Dermis blood vessel endothelial cell (primary cell): ENCODE measurements at regions not wholly inside any gene's neighbourhood (a gene's known extent, or its start where the extent isn't known, plus 50 kb on each side); places are given as distances from the start of the nearest gene placed in this dataset.

ENCODE experiments used
- DNase-seq: peaks from one replicate; pipeline ENCODE4 v3.0.0; 2010

DNA sequence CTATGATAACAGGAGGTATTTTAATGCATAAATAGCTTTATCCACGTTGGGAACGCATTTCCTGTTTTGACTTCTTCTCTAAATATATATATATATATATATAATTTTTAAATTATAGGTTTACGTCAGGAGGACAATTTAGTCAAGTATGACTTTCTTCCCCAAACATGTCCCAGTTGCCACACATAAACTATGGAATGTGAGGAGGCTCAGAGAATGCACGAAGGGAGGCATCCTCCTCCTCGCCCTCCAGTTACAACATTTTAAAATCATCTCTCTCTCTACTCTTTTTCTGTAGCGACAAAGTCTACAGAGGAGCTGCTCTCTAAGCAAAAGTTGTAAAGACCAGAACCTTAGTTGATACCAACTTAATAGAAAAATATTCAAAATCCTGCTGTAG lies 106.9 kb upstream of the LYZL1 start:
- no peak for DNase-seq

DNA sequence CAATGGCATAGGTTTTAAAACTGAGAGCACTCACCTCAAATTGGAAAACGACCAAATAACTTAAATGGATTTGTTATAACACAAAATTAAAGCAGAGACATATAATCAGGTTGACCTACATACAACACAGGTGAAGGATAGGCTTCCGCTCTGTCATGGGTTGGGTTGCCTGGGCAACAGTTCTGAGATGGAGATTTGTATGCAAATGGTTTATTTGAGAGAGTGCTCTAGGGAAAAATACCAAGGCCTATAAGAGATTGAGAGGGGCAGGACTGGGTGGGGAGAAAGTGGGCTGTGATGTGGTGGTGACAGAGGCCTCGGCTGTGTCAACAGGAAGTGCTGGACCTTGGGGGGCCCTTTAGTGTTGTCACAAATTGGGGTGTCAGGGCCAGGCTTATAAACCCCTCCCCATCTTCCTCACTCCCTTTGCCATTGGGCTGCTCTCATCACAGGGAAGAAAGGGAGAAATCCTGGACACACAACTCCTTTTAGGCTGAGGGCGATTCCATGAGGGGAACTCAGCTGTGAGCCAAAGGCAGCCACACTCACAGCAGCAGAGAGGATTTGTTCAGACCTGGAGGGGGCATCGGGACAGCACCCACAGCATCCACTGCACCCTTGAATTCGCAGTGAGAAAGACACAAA lies 105.4 kb upstream of the LYZL1 start:
- DNase-seq, result no peak

DNA sequence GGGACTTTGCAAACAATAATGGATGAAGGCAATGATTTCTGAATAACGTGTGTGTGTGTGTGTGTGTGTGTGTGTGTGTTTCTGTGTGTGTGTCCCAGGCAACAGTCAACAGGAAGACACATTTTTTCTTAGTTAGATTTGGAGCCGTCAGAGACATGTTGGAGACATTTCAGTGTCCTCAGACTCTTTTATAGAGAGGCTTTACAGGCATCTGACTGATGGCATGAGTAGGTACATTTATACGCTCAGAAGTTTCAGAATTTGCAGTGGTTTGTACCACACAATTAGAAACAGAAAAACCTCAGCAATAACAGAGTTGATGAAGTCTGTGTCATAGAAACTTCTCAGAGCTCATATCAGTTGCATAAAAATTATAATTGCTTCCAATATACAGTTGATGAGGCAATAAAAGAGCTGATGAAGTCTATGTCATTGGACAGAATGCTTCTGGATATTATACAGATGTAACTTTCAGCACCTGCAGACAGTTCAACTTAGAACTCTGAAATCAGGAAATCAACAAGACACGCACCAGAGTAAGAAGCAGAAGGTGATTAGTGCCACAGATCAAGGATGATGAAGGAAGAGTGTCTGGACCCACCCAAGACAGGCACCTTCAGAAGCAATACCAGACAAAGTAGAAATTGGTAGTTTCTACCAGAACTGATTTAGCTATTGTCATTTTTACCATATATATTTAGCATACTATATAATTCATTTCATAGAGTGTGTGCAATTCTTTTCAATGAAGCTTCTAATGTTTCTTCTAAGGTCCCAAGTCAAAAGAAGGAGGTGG lies 104.5 kb upstream of the LYZL1 start:
- DNase-seq, result no peak

DNA sequence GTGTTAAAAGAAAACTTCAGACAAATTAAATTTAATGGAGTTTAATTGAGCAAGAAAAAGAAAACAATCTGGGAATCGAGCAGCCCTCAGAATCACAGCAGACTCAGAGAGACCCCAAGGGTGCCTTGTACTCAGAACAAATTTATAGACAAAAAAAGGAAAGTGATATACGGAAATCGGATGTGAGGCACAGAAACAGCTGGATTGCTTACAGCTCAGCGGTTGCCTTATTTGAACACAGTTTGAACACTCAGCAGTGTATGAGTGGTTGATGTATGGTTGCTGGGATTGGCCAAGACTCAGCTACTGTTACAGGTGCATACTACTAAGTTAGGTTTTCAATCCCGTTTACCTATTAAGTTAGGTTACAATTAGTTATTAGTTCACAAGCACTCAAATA lies 103.8 kb upstream of the LYZL1 start:
- DNase-seq, result no peak

DNA sequence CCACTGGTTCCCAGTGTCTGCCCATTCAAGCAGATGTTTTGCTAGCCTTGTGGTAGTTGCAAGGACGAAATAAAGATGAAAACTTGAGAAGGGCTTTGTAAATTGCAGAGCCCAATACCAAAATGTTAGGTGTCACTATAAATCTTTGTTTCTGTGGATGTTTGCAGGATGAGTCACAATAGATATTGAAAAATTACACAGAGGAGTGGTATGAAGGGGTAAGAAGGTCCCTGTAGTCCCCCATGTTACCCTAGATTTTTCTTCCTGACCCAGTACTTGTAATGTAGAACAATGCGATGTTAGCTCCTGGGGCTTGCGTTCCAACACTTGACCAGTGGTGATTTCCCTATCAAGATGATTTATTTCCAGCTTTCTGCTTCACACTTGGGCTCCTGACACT lies 102.6 kb upstream of the LYZL1 start:
- DNase-seq, result no peak

DNA sequence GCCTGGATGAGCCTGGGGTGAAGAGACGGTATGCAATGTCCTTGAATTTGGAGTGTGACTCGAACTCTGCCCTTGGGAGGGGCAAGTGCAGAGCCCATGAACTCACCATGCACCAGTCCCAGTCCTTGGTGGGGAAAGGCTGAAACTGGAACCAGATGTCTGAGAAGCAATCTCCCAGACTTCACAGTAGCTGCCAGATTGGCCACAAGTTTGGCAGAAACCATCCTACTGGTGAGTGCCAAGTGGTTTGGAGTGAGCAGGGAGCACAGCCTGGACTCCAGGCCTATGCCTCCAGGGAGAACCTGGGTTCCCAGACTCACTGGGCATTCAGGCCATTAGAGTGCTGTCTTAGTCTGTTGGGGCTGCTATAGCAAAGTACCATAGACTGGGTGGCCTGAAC lies 99.6 kb upstream of the LYZL1 start:
- DNase-seq, result no peak

DNA sequence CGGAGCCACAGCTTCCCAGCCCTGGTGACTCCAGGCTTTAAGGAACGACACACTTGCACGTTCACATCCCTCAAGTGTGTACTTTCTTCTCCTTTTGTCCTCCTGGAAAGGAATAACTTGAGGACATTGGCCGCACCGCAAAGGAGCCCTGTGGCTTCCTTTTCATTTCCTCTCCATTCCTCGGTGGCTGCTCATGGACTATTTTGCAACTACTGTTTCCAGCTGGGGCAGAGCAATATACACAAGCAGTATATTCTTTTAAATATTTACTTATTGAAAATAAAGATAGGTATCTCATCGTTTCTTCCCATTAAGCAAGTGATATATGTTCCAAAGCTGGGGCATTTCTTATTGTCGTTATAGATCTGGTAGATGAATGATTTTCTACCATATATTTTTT lies 97.2 kb upstream of the LYZL1 start:
- DNase-seq, result no peak

DNA sequence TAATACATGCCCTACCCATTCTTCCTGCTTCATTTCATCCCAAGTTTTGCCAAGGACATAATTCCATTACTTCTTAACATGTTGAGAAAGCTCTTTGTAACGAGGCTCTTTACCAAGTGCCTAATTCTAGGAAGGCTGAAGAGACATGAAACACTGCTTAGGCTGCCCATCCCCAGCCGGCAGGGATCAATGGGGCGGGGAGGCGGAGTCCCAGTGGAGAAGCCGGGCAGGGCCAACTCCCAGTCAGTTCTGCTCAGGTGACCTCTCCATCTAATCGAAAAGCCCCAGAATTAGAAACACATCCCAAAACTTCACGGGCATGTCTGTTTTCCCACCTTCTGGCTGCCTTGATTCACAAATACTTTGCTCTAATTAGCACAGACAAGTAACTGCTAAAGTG lies 89.5 kb upstream of the LYZL1 start:
- DNase-seq, result no peak

DNA sequence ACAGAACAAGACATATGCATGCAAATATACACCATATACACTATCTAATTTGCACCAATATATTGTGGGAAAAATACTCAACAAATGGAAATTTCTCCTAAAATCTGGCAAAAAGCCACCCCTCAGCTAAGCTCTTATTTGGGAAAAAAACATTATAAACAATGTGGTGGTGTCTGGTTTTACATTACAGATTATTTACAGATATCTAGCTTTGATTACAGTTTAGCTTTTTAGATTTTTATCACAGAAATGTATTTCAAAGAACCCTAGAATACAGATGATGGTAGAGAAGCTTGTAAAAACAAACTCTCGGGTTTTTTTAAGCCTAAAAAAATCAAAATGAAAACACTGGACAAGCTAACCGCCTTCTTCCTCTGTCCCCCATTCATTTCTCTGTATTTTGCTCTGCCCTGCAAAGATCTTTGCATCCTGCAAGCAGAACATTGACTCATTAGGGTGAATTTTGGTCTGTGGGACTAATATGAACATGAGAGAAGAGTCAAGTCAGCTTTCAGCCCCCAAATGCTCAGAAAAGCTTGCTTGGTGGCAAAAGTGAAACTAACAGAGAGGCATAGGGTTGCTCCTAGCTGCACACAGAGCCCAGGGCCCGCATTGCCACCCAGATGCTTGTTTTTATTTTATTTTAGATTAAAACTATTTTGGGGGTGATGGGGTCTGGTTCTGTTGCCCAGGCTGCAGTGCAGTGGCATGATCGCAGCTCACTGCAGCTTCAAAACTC lies 88.8 kb upstream of the LYZL1 start:
- no peak for DNase-seq

DNA sequence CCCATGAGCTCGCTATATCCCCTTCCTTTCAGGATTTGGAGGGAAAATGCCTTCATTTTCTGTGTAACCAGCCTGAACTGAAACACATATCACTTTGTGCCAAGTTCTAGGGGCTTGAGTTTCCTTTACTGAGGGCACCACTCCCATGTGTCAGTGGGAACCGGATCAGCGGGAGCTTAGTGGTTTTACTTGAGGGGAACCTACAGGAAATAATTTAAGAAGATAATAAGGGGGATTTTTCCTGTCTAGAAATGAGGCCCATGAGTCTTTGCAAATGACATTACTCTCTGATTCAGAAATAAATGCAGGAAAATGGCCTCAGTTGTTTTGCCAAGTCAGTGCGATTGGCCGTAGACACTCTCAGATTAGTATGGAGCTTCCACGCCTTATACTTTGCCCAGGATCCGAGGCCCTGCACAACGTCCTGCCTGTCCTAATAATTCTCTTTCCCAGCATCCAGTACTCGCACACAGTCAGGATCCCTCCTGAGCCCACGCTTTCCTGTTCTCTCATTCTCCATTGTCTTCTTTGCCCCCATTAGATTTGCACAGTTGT lies 86.4 kb upstream of the LYZL1 start:
- DNase-seq, result no peak

DNA sequence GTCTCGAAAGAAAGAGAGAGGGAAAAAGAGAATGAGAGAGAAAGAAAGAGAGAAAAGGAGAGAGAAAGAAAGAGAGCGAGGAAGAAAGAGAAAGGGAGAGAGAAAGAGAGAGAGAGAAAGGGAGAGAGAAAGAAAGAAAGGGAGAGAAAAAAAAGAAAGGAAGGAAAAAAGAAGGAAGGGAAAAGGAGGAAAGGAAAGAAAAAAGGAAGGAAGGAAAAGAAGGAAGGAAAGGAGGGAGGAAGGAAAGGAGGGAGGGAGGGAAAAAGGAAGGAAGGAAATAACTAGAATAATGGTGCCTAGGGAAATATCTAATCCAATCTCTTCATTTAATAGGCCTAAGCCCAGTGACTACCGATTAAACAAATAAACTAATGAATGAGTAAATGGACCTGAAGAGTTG lies 85.4 kb upstream of the LYZL1 start:
- no peak for DNase-seq

DNA sequence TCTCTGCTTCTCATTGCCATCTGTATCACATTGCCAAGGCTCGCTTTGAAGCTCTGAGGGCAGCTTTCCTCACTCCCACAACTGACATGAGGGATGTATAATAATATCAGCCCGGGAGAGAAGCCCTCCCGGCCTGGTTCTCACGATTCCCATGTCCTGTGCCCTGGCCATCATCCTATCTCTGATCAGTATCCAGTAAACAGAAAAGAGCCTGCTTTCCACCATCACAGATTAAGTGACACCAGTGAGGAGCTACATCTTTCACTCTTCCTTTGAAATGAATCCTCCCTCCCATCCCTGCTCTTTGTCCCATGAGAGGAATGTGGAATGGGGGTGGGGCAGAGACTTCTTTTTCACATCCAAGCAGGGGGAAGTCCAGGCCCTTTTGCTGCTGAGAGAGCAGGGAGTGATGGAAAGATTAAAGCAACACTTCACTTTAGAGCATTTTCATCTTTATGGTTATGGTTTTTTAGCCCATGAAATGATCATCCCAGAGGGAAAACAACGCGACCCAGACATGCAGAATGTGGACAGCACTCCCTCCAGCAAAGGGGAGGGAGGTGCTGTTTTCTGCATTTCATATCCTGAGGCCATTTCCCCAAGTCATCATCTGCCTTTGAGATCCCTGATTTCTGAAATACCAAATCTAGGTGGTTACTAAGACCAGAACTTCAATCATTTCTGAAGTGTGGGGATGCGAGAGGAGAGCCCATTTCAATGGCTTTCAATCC lies 84.6 kb upstream of the LYZL1 start:
- no peak for DNase-seq

DNA sequence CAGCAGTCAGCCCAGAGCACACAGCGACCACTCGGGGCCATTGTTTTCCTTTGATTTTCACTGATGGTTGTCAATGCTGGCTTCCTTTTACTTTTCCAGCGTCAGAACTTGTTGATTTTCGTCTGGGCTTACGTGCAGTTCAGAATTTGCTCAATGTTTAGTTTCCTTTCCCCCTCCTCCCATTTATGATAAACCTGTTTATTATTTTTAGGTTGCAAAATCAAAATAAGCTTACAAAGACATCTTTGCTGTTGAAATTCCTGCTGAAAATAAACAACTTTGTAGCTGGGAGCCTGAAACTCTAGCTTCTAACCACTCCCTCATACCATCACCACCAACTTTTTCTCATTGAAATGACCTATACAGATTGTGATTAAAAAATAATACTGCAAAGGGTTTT lies 83.1 kb upstream of the LYZL1 start:
- DNase-seq, result no peak

DNA sequence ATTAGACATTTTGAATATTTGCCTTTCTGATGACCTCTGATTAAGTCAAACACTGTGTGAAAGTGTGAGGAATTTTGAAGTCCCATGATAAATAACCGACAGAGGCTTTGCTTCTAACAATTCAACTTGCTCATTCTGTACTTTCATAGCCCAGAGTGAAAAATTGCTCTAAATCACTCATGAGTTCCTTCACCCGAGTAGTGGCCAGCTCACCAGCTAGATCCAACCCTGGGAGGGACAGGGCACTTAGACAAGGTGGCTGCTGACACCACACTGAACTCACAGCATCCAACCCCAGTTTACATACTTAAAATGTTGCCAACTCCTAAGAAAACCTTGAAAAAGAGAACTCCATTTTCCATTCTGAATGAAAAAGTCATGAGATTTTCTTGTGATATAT lies 80.0 kb upstream of the LYZL1 start:
- no peak for DNase-seq

DNA sequence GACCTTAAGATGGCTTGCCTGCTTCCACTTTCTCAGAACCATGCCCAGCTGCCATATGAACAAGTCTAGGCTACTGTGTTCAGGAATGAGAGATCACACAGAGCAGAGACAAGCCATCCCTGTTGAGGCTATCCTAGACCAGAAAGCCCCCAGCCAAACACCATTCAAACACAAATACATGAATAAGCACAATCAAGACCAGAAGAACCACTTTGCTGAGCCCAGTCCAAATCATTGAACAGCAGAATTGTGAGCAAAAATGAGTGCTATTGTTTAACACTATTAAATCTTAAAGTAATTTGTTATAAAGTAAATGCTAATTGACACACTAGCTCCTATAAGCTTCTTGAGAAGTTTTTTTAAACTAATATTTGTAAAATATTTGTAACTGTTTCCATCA lies 79.0 kb upstream of the LYZL1 start:
- no peak for DNase-seq

DNA sequence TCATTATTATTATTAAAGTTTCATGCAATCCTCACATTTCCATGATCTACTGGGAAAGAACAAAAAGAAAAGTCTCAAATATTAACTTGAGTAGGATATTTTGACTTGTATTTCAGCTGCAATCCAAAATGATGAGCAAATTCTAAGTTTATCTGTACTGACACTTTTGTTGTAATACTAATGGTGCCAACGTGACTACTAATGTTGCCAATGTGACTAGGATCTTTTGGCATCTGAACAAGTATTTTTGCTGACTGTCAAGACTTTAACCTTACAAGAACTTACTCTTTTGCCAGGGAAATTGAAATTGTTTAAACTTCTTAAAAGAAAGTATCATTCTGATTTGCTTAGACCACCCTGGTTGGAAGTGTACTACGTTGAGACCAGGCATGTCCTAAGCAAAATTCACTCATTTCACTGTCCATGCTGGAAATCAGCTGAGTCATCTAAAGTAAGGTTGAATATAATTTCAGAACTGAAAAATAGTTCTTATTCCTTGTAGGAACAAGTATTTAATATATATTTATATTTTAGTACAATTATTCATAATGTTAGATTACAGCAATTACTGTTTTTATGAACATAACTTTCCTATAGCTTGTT lies 78.5 kb upstream of the LYZL1 start:
- no peak for DNase-seq

DNA sequence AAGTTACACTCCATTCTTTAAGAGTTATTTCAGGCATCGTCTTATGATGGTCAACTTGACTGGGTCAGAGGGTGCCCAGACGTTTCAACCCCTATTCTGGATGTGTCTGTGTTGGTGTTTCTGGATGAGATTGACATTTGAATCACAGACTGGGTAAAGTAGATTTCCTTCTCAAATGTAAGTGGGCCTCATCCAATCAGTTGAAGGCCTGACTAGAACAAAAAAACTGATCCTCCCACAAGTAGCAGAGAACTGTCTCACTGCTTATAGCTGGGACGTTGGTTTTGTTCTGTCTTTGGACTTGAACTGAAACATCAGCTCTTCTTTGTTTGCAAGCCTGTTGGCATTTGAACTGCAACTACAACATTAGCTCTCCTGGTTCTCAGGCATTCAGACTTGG lies 76.3 kb upstream of the LYZL1 start:
- DNase-seq, result no peak

DNA sequence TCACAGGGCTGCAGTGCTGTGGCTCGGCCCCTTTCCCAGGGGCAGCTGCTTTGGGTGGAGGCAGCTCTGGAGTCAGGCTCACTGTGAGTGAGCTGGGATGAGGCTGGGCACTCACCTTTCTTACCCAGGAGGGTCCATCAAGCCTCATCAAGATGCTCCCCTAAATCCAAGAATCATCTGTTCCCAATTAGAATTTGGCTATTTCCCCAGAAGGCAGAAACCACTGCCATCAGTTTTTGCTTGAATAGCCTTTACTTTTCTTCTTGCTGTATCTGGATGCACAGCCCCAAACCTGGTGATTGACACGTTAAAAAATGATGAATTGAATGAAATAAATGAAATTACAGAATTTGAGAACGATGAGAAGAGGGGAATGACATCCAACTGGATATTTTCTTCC lies 74.3 kb upstream of the LYZL1 start:
- no peak for DNase-seq

DNA sequence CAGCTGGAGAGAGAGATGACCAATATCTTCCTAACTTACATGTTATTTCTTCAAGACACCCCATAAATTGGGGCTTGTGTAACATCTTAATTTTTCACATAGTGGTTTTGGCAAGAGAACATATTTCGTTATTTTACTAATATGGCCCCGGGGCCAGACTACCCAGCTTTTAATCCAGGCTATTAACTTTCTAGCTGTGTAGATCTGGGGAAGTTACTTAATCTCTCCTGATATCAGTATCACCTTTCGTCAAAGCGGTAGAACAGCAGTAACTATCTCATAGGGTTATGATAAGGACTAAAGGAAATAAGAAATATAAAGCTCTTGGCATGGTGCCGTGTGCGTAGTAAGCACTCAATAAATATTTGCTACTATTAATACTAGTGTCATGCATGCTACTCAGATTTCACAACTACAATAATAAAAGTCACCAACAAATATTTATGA lies 71.6 kb upstream of the LYZL1 start:
- DNase-seq, result no peak

DNA sequence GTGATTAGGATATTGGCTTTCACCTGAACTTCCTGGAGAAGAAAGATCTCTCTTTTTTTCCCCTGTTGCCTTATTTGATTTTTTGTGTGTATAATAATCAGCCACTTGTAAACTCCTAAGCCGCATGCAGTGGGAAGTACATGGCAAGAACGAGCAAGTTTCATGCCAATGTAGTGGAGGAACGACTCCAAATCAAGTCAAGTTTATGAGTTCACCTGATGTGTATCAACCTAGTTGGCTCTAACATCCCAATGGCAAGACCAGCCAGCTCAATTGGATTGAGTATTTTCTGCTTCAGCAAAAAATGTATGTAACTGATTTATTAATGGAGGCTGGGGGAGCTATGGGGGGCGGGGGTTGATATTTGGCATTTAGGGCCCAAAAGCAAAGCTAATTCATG lies 65.5 kb upstream of the LYZL1 start:
- no peak for DNase-seq

DNA sequence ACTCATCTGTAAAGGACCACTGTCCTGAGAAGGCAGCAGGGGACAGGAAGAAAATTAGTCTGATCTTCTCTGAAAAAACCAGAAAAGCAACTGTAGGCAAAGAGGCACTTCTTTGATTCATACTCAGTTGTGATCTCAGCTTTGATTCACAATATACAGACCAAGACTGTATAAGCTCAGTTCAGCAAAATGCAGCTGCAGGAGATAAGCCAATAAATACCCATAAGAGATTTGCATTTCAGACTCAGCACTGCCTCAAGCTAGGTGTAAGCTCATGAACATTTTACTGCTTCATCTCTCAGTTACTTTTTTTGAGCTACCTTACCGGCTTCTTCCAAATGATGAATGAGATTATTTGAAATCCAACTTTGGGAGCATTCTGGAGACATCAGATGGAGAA lies 64.2 kb upstream of the LYZL1 start:
- no peak for DNase-seq

DNA sequence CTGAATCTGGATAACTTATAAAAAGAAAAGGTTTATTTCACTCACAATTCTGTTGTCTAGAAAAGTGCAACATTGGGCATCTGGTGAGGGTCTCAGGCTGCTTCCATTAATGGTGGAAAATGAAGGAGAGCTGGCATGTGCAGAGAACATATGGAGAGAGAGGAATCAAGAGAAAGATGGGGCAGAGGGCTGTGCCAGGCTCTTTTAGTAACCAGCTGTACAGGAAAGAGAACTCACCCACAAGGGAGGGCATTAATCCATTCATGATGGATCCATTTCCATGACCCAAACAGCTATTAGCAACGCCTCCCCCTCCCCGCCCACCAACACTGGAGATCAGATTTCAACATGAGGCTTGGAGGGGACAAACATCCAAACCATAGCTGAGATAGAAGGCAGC lies 61.7 kb upstream of the LYZL1 start:
- DNase-seq, result no peak

DNA sequence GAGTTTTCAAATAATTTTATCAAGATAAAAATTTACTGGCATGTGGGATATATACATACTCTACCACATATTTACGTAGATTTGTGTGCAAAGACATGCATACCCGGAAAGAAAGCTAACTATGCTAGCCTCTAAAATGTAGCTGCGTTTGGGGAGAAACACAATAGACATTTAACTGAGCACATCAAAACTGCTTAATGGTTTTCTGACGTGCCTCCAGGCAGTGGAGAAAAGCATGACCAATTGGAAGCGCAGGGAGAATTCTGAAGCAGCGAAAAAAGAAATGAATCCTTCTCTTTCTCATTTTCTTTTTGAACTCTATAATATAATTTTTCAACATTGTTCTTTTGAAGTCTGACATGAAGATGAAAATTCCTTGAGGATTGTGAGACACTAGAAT lies 60.3 kb upstream of the LYZL1 start:
- no peak for DNase-seq
